Adrenal gland (tissue), 9 donors: ENCODE measurements at regions not wholly inside any gene's neighbourhood (a gene's known extent, or its start where the extent isn't known, plus 50 kb on each side); places are given as distances from the start of the nearest gene placed in this dataset.

Experiments used
- DNase-seq, 7 donors: peaks; one replicate each; pipeline ENCODE4 v3.0.0-alpha.2; 2019 to 2020
- H3K27ac ChIP-seq, 5 donors: fragments of 200-600 bp; sonication (generic) in 4 of 5; 1 replicate in 3 of 5; 2 replicates in 2 of 5; pipeline versions ENCODE4 v1.5.1 to v1.8.0; 2016 to 2020; ENCODE audit warnings: mild to moderate bottlenecking in 1 of 5
- H3K27me3 ChIP-seq: fragments of 200-600 bp; 2 replicates; pipeline ENCODE4 v1.8.0; 2021
- H3K36me3 ChIP-seq, 2 donors: fragments of 200-600 bp; replicated peaks in 1 of 2; 1 replicate in 1 of 2; 2 replicates in 1 of 2; pipeline versions ENCODE4 v1.5.1 to v1.8.0; 2018 to 2022
- H3K4me1 ChIP-seq, 2 donors: fragments of 200-600 bp; replicated peaks in 1 of 2; 1 replicate in 1 of 2; 2 replicates in 1 of 2; pipeline versions ENCODE4 v1.5.1 to v1.8.0; 2018 to 2021
- H3K4me3 ChIP-seq, 4 donors: fragments of 200-600 bp; sonication (generic) in 3 of 4; one replicate each; pipeline ENCODE4 v1.5.1; 2016 to 2018
- H3K9me3 ChIP-seq, 3 donors: fragments of 200-600 bp; sonication (generic) in 1 of 3; replicated peaks in 1 of 3; 1 replicate in 2 of 3; 2 replicates in 1 of 3; pipeline versions ENCODE4 v1.5.1 to v1.8.0; 2016 to 2021
- CTCF ChIP-seq, 6 experiments: fragments of 450-650 bp in 4 of 6; fragments of 200-600 bp in 2 of 6; sonication (generic) in 1 of 6; IDR thresholded peaks; 1 replicate in 5 of 6; 2 replicates in 1 of 6; pipeline versions ENCODE4 v1.5.1 to v1.8.0; 2016 to 2021; ENCODE audit warnings: antibody characterized with exemption in 6 of 6, mild to moderate bottlenecking in 2 of 6, moderate library complexity in 1 of 6
- POLR2A ChIP-seq, 2 donors: fragments of 450-650 bp; IDR thresholded peaks; one replicate each; pipeline ENCODE4 v1.6.1; 2017; ENCODE audit warnings: antibody characterized with exemption in 2 of 2, mild to moderate bottlenecking in 2 of 2, moderate library complexity in 1 of 2
- WGBS, 4 donors: extraction: QIAGEN DNeasy Blood & Tissue Kit in 2 of 4; methylation state at CpG; one replicate each; pipeline versions ENCODE4 v1.1.5 to v1.1.7; 2013 to 2017; 5-methylcytosine and 5-hydroxymethylcytosine counted together
- intact Hi-C, 2 donors: fragments of 100-400 bp; cut with DNase I; formaldehyde crosslinking; loops; one replicate each; pipeline versions ENCODE4 v1.14.1 to v1.15.0; 2022 to 2023
- donor health status: healthy with polysubstance abuse.
- donor health status: Bipolar disorder and iron deficiency.
- donor health status: DM: yes; HTN: yes; CAD: no.
- donor health status: DM: no; HTN: no; CAD: no.
- donor health status: DM: no; HTN: no; CAD: no.

DNA sequence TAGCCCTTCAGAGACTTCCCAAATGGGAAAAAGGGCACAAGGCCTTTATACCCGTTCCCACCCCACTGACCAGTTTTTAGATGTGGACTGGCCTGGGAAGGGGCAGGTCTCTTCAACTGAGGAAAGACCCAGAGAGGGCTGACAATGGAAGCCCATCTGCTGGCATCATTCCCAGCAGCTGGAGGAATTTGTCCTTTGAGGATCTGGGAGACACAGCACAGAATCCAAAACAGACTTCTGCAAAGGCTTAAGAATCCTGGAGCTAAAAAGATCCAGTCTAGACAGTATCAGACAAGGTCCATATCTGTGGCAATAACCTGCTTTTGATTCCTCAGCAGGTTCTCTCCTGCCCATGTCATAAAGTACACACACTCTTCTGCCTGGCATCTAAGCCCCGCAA, 329.2 kb downstream of the TMEM167A start:
- intact Hi-C loops, result no loop called here
- TF ChIP-seq POLR2A (IDR thresholded peaks at IDR 0.05) (no peak), CTCF (IDR thresholded peaks at IDR 0.05) (no peak)
- peaks cover 0 to 5% of the 10 kb centered on the region in 2 donors for H3K4me1 ChIP-seq
- no peak for DNase-seq
- no peaks in the 10 kb centered on the region for H3K36me3 ChIP-seq
- no peak overlapping the region for H3K4me3 ChIP-seq
- H3K27me3 ChIP-seq, result no peaks in the 10 kb centered on the region
- no peak overlapping the region for H3K27ac ChIP-seq
- H3K9me3 ChIP-seq, result no peaks in the 10 kb centered on the region
- 82 to 92% (median 88%) methylated on average over 2 of the region's 2 CpGs for WGBS, 4 donors

DNA sequence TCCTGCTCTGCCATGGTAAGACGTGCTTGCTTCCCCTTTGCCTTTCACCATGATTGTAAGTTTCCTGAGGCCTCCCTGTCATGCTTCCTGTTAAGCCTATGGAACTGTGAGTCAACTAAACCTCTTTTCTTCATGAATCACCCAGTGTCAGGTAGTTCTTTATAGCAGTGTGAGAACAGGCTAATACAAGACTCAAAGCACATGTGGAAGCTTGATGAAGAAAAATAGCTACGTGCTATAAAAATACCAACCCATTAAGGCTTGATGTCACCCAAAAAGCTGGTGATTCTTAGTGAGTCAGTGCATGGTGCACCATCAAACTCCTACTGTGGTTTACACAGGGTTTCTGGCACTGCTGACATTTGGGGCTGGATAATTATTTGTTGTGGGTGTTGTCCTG, 332.2 kb downstream of the TMEM167A start:
- 85 to 95% (median 91%) methylated on average over 2 of the region's 2 CpGs for WGBS, 4 donors
- H3K4me1 ChIP-seq, result peaks cover 0 to 5% of the 10 kb centered on the region in 2 donors
- no peak for DNase-seq
- no peaks in the 10 kb centered on the region for H3K27me3 ChIP-seq
- no peaks in the 10 kb centered on the region for H3K36me3 ChIP-seq
- no peaks in the 10 kb centered on the region for H3K9me3 ChIP-seq
- H3K4me3 ChIP-seq, result no peak overlapping the region
- no peak overlapping the region for H3K27ac ChIP-seq
- intact Hi-C loops, result no loop called here
- TF ChIP-seq POLR2A (IDR thresholded peaks at IDR 0.05) (no peak), CTCF (IDR thresholded peaks at IDR 0.05) (no peak)

- Histone ChIP-seq H3K36me3 (no peaks in the 10 kb centered on the region), H3K9me3 (no peaks in the 10 kb centered on the region)
- DNase-seq, result no peak
Measured at GRCh38 chr5:82738681-82739269, 338.4 kb downstream of the TMEM167A start.

DNA sequence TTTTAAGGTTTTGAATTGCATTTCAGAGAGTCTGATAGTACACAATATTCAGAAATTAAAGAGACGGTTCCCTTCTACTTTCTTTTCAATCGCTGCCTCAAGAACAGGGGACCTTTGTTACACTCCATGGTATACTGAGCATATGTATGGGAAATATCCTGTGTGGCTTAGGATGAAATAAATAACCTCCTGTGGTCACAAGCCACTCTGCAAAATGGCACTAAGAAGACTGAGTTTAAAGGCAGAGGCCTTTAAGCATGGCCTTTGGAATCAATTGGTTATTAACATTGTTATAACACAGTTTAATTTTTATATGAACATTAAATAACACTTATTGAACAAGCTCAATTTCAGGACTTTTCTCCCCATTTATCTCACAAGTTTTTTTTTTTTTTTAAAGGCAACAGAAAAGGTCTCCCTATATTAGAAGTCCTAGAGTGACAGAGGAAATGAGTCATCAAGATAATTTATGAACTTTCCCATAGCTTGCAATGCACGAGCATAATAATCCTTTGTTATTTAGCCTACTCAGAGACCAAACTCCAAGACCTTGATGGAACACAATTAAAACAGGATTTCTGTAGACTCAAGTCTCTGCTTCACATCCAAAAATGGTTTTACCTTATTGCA, 341.9 kb downstream of the TMEM167A start:
- Histone ChIP-seq H3K27me3 (no peaks in the 10 kb centered on the region), H3K4me3 (no peak overlapping the region), H3K4me1 (peaks cover 0 to 13% of the 10 kb centered on the region in 2 donors), H3K9me3 (no peaks in the 10 kb centered on the region), H3K27ac (no peak overlapping the region), H3K36me3 (no peaks in the 10 kb centered on the region)
- intact Hi-C loops, result no loop called here
- DNase-seq, result no peak
- WGBS, 4 donors, result 47 to 58% (median 50%) methylated on average over 3 of the region's 3 CpGs
- TF ChIP-seq CTCF (IDR thresholded peaks at IDR 0.05), result no peak
- TF ChIP-seq POLR2A (IDR thresholded peaks at IDR 0.05), result no peak

More at GRCh38 chr5:82738681-82739269, 338.4 kb downstream of the TMEM167A start:
- Histone ChIP-seq H3K4me3 (no peak overlapping the region), H3K27ac (no peak overlapping the region), H3K4me1 (peaks cover 0 to 13% of the 10 kb centered on the region in 2 donors), H3K27me3 (no peaks in the 10 kb centered on the region)
- WGBS, 4 donors, result 71 to 89% (median 78%) methylated on average over 6 of the region's 6 CpGs
- intact Hi-C loops, result no loop called here
- TF ChIP-seq CTCF (IDR thresholded peaks at IDR 0.05) (no peak), POLR2A (IDR thresholded peaks at IDR 0.05) (no peak)
